Liver (tissue), 3 donors: ENCODE measurements at regions not wholly inside any gene's neighbourhood (a gene's known extent, or its start where the extent isn't known, plus 50 kb on each side); places are given as distances from the start of the nearest gene placed in this dataset.

Experiments
- JUND ChIP-seq, 2 donors: IDR thresholded peaks; 2 replicates each; pipeline ENCODE4 v1.6.1; 2016; ENCODE audit warnings: antibody characterized with exemption in 2 of 2
- RAD21 ChIP-seq, 2 donors: IDR thresholded peaks; 2 replicates each; pipeline ENCODE4 v1.6.1; 2016; ENCODE audit warnings: antibody characterized with exemption in 2 of 2, mild to moderate bottlenecking in 2 of 2
- TAF1 ChIP-seq: conservative IDR thresholded peaks from 2 replicates; pipeline ENCODE4 v1.6.1; 2016; ENCODE audit warnings: antibody characterized with exemption, mild to moderate bottlenecking
- YY1 ChIP-seq: IDR thresholded peaks from 2 replicates; pipeline ENCODE4 v1.6.1; 2016; ENCODE audit warnings: antibody characterized with exemption, mild to moderate bottlenecking
- TF ChIP-seq, protein P1 (sequence below): fragments of 150-350 bp; IDR thresholded peaks from 2 replicates; pipeline ENCODE4 v1.5.1; 2017; ENCODE audit warnings: improper control_type of control experiment, low read depth, low read length; ENCODE audit not compliant: missing input control
- TF ChIP-seq, protein P2 (sequence below): IDR thresholded peaks from 2 replicates; pipeline ENCODE4 v1.6.1; 2016; ENCODE audit warnings: antibody characterized with exemption
- TF ChIP-seq, protein P3 (sequence below): IDR thresholded peaks from 2 replicates; pipeline ENCODE4 v1.6.1; 2016; ENCODE audit warnings: antibody characterized with exemption, mild to moderate bottlenecking
- donor health status: healthy.
- donor health status: healthy.

DNA sequence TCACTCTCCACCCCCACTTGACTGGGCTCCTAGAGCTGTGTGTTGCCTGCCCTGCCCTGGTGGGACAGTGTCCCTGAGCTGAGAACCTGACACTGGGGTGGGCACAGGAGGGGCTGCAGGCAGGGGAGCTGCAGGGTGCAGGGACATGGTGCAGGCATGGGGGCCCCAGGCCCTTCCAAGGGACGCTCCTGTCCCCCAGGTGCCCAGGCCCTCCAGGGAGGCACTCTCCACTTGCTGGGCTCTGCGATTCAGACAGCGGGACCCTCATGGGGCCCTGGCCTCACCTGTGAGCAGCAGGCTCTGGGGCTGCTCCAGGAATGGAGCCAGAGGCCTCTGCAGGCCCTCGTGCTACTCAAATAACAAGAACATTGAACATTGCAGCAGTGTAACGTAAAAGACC lies 89.4 kb downstream of the BARX1 start:
- no peak for TF ChIP-seq YY1
- TF ChIP-seq, protein P1, sequence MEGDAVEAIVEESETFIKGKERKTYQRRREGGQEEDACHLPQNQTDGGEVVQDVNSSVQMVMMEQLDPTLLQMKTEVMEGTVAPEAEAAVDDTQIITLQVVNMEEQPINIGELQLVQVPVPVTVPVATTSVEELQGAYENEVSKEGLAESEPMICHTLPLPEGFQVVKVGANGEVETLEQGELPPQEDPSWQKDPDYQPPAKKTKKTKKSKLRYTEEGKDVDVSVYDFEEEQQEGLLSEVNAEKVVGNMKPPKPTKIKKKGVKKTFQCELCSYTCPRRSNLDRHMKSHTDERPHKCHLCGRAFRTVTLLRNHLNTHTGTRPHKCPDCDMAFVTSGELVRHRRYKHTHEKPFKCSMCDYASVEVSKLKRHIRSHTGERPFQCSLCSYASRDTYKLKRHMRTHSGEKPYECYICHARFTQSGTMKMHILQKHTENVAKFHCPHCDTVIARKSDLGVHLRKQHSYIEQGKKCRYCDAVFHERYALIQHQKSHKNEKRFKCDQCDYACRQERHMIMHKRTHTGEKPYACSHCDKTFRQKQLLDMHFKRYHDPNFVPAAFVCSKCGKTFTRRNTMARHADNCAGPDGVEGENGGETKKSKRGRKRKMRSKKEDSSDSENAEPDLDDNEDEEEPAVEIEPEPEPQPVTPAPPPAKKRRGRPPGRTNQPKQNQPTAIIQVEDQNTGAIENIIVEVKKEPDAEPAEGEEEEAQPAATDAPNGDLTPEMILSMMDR: no peak
- TF ChIP-seq TAF1: no peak
- TF ChIP-seq, protein P2, sequence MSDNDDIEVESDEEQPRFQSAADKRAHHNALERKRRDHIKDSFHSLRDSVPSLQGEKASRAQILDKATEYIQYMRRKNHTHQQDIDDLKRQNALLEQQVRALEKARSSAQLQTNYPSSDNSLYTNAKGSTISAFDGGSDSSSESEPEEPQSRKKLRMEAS: no peak
- TF ChIP-seq JUND (IDR thresholded peaks at IDR 0.05): no peak
- TF ChIP-seq, protein P3, sequence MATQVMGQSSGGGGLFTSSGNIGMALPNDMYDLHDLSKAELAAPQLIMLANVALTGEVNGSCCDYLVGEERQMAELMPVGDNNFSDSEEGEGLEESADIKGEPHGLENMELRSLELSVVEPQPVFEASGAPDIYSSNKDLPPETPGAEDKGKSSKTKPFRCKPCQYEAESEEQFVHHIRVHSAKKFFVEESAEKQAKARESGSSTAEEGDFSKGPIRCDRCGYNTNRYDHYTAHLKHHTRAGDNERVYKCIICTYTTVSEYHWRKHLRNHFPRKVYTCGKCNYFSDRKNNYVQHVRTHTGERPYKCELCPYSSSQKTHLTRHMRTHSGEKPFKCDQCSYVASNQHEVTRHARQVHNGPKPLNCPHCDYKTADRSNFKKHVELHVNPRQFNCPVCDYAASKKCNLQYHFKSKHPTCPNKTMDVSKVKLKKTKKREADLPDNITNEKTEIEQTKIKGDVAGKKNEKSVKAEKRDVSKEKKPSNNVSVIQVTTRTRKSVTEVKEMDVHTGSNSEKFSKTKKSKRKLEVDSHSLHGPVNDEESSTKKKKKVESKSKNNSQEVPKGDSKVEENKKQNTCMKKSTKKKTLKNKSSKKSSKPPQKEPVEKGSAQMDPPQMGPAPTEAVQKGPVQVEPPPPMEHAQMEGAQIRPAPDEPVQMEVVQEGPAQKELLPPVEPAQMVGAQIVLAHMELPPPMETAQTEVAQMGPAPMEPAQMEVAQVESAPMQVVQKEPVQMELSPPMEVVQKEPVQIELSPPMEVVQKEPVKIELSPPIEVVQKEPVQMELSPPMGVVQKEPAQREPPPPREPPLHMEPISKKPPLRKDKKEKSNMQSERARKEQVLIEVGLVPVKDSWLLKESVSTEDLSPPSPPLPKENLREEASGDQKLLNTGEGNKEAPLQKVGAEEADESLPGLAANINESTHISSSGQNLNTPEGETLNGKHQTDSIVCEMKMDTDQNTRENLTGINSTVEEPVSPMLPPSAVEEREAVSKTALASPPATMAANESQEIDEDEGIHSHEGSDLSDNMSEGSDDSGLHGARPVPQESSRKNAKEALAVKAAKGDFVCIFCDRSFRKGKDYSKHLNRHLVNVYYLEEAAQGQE: no peak
- TF ChIP-seq RAD21 (IDR thresholded peaks at IDR 0.05): no peak
